ENCODE measurements at regions not wholly inside any gene's neighbourhood (a gene's known extent, or its start where the extent isn't known, plus 50 kb on each side); places are given as distances from the start of the nearest gene placed in this dataset.
"Not testable (repeated sequence)": the region's sequence is repeated elsewhere in the genome, so short reads cannot be mapped to it uniquely, and the experiment has no call there.

GRCh38 chr20:36082315-36082915 lies 72.1 kb upstream of the EPB41L1 start (continued):
- TF ChIP-seq FOSL1 (IDR thresholded peaks at IDR 0.05; ENCODE audit: insufficient read depth, low read depth, low read length): no peak
- TF ChIP-seq TEAD4 (IDR thresholded peaks at IDR 0.05; ENCODE audit: low read depth, low read length): no peak
- no peak for TF ChIP-seq YY1 (IDR thresholded peaks at IDR 0.05; ENCODE audit: low read depth, low read length)
- no peak for TF ChIP-seq RXRA (IDR thresholded peaks at IDR 0.05; ENCODE audit: insufficient read depth, low read depth, low read length)

- H3K9me3 ChIP-seq (ENCODE audit: insufficient read depth in 2 of 2, low read depth in 1 of 2, low read length in 1 of 2); H2AFZ ChIP-seq (ENCODE audit: low read length); H3K4ac ChIP-seq (replicated peaks; ENCODE audit: insufficient read length, low read depth, low read length); H3K36me3 ChIP-seq (ENCODE audit: control insufficient read depth in 2 of 4, insufficient read depth in 4 of 4, low read length in 3 of 4); H2BK120ac ChIP-seq (replicated peaks; ENCODE audit: low read depth, low read length); H4K5ac ChIP-seq (ENCODE audit: insufficient read length, low read depth, low read length); H3K14ac ChIP-seq (ENCODE audit: insufficient read length); H2BK20ac ChIP-seq (ENCODE audit: low read length); H3K79me2 ChIP-seq (ENCODE audit: control insufficient read depth in 1 of 2, insufficient read depth in 2 of 2, low read length in 2 of 2); H3K56ac ChIP-seq (replicated peaks; ENCODE audit: insufficient read length, low read depth, low read length); H4K8ac ChIP-seq (ENCODE audit: extremely low read depth, insufficient read depth, low read length); H3K27ac ChIP-seq (ENCODE audit: low read depth, low read length); H3K79me1 ChIP-seq (ENCODE audit: low read depth, low read length); H3K4me3 ChIP-seq (ENCODE audit: extremely low read depth in 1 of 4, insufficient read depth in 2 of 4, low read depth in 3 of 4, low read length in 4 of 4); FAIRE-seq; H2BK12ac ChIP-seq (ENCODE audit: low read depth, low read length); H3K4me1 ChIP-seq (replicated peaks in 1 of 4; ENCODE audit: control insufficient read depth in 3 of 4, insufficient read depth in 4 of 4, low read length in 3 of 4); H4K20me1 ChIP-seq (replicated peaks in 1 of 2; ENCODE audit: control insufficient read depth in 1 of 2, insufficient read depth in 2 of 2, low read length in 2 of 2); H2AK5ac ChIP-seq (ENCODE audit: low read depth, low read length); H3K23ac ChIP-seq (ENCODE audit: insufficient read length); H2BK5ac ChIP-seq (ENCODE audit: low read depth, low read length); H3K23me2 ChIP-seq (ENCODE audit: low read depth, low read length); H3K9ac ChIP-seq (replicated peaks in 1 of 4; ENCODE audit: extremely low read depth in 1 of 4, low read depth in 3 of 4, low read length in 3 of 4); H2BK15ac ChIP-seq (ENCODE audit: low read length); H3K18ac ChIP-seq (ENCODE audit: extremely low read depth, low read length); DNase-seq (ENCODE audit: low read depth in 1 of 2, low spot score in 2 of 2); H3K4me2 ChIP-seq (ENCODE audit: insufficient read depth in 1 of 2, low read depth in 2 of 2, low read length in 2 of 2); H3K27me3 ChIP-seq (replicated peaks in 1 of 4; ENCODE audit: control insufficient read depth in 3 of 4, extremely low read depth in 1 of 4, insufficient read depth in 3 of 4, low read length in 3 of 4); H4K91ac ChIP-seq (replicated peaks; ENCODE audit: insufficient read length, low read length): not testable (repeated sequence)
- ChIA-PET POLR2A (ENCODE audit: partially characterized antibody) (interaction anchor here (0.6 kb wide), 1 partner anchor 50 kb away, joined by 4 read pairs; no protein-coding TSS in a partner anchor), CTCF (ENCODE audit: partially characterized antibody) (interaction anchor here (0.6 to 1.2 kb wide), 3 partner anchors 11 to 339 kb away, joined by 3 read pairs; no protein-coding TSS in a partner anchor)
- 83% methylated on average over 4 of the region's 4 CpGs; no CpG with 5 or more reads in 1 of the 2 experiments for WGBS, 2 experiments (ENCODE audit: extremely low coverage in 1 of 2, insufficient coverage in 1 of 2, insufficient read length in 1 of 2, insufficient replicate concordance in 2 of 2, low coverage in 1 of 2, low lambda C conversion rate in 2 of 2, missing lambda C conversion rate in 1 of 2)
Observed at GRCh38 chr20:36083200-36083599, 71.3 kb upstream of the EPB41L1 start.
